Prostate gland (tissue), 2 donors: ENCODE measurements at regions not wholly inside any gene's neighbourhood (a gene's known extent, or its start where the extent isn't known, plus 50 kb on each side); places are given as distances from the start of the nearest gene placed in this dataset.
"Not testable (repeated sequence)": the region's sequence is repeated elsewhere in the genome, so short reads cannot be mapped to it uniquely, and the experiment has no call there.

Experiments
- POLR2A ChIP-seq: fragments of 450-650 bp; IDR thresholded peaks from one replicate; pipeline ENCODE4 v1.6.1; 2016; ENCODE audit warnings: antibody characterized with exemption, mild to moderate bottlenecking
- POLR2AphosphoS5 ChIP-seq: sonication (generic); formaldehyde crosslinking; IDR thresholded peaks from one replicate; pipeline ENCODE4 v1.6.1; 2017; ENCODE audit warnings: antibody characterized with exemption
- TF ChIP-seq, protein P1 (sequence below), 4 experiments: fragments of 200-600 bp in 2 of 4; fragments of 450-650 bp in 2 of 4; sonication (generic) in 2 of 4; IDR thresholded peaks; 1 replicate in 3 of 4; 2 replicates in 1 of 4; pipeline ENCODE4 v1.5.1; 2016 to 2019; ENCODE audit warnings: antibody characterized with exemption in 4 of 4, mild to moderate bottlenecking in 2 of 4, moderate library complexity in 2 of 4

DNA sequence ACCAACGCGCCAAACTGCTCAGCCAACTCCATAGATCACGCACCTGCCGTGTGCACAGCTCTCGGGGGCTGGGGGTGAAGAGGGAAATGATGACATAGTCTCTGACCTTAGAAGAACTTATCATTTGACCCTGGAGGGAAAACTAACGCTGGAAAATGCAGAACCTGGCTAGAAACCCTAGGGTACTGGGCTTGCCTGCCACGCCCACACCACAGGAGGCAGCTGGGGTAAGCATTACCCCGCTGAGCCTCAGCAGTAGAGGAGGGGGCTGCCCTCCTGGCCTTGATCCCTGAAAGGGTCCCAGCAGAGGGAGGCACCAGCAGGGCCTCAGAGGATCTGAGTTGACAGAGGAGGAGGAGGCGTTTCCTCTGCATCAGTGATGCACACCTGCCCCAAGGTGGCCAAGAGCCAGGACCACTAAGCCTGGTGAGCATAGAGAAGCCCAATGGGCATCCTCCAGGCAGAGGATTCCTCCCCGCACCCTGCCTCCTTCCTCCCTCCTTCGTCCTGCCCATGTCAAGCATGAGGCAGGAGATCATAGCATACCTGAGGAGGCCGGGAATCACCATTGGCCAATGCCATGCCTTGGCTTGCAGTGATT is 135.5 kb downstream of the TNFRSF13B start:
- not testable (repeated sequence) for TF ChIP-seq POLR2AphosphoS5, POLR2A
- TF ChIP-seq, protein P1, sequence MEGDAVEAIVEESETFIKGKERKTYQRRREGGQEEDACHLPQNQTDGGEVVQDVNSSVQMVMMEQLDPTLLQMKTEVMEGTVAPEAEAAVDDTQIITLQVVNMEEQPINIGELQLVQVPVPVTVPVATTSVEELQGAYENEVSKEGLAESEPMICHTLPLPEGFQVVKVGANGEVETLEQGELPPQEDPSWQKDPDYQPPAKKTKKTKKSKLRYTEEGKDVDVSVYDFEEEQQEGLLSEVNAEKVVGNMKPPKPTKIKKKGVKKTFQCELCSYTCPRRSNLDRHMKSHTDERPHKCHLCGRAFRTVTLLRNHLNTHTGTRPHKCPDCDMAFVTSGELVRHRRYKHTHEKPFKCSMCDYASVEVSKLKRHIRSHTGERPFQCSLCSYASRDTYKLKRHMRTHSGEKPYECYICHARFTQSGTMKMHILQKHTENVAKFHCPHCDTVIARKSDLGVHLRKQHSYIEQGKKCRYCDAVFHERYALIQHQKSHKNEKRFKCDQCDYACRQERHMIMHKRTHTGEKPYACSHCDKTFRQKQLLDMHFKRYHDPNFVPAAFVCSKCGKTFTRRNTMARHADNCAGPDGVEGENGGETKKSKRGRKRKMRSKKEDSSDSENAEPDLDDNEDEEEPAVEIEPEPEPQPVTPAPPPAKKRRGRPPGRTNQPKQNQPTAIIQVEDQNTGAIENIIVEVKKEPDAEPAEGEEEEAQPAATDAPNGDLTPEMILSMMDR (IDR thresholded peaks at IDR 0.05): not testable (repeated sequence)
